H4 (cell line): ENCODE measurements at regions not wholly inside any gene's neighbourhood (a gene's known extent, or its start where the extent isn't known, plus 50 kb on each side); places are given as distances from the start of the nearest gene placed in this dataset.

Experiments
- DNase-seq: peaks from one replicate; pipeline ENCODE4 v3.0.0-alpha.2; 2015; ENCODE audit warnings: low spot score

DNA sequence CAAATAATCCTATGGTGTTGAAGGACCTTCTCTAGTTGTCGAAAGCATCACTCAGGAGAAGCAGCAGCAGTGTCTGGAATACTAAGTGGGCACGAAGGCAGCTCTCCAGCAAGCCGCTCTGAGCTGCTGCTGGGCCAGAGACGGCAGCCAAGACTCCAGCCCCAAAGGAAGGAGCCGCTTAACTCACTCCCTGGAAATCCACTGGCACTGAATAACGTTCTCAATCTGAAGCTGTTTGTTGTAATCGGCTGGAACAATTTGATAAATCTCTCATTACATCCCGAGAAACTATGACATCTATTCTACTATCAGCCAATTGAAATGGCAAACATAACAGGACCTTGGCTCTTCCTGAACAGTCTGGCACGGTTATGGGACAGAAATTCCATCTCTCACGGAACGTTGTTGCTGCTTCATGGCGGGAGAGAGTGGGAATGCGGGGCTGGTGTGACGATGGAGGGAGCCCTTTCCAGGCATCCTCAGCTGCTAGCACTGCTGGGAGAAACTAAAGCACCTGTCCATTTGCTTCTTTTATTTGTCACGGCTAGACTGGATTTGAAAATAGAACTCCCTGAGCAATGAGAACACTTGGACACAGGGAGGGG lies 331.5 kb upstream of the RNF32 start:
- no peak for DNase-seq

DNA sequence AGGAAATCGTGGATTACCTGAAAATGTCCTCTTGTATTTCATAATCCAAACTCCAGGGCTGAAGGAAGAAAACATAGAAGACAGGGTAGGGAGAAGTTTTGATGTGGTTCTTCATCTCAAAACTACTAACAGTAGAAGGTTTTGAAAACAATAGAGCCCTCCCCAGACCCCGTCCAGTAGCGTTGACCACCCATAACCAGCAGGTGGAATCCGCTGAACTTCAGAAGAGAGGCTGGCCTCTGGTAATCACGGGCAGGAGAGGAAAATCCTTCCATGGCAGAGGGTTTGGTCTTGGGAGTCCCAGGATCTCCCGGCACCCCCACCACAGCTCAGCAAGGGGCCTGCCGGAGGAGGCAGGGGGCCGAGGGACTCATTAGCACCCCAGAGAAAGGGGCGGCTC lies 333.4 kb upstream of the RNF32 start:
- DNase-seq = no peak

DNA sequence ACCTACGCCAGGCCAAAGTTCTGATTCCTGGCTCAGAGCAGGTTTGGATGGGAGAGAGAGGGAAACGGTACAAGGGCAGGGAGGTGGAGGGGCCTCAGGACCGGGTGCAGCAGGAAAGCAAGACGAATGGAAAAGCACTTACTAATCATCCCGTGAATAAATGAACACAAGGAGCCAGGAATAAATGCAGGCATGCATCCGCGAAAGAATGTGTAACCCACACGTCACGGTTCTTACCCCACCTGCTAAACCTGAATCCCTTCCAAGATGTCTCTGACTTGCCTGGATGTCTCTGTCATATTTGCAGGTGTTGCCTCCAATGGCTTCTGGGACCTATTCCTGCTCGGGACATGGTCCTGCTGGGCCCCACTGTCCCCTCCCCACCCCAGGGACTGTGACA lies 335.2 kb upstream of the RNF32 start:
- DNase-seq = no peak

DNA sequence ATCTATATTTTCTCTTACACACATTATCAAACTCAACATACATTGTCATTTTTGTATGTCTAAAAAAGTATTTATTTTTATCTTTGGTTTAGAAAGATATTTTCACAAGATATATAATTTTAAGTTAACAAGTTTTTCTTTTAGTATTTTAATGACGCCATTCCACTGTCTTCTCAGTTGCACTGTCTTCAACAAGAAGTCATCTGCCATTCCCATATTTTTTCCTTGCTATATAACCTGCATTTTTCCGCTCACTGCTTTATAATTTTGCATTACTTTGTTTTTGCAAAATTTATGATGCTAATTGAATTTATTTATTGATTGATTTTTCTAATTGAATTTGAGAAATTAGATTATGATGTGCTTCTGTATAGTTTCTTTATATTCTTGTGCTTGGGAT lies 357.8 kb upstream of the RNF32 start:
- DNase-seq = no peak

DNA sequence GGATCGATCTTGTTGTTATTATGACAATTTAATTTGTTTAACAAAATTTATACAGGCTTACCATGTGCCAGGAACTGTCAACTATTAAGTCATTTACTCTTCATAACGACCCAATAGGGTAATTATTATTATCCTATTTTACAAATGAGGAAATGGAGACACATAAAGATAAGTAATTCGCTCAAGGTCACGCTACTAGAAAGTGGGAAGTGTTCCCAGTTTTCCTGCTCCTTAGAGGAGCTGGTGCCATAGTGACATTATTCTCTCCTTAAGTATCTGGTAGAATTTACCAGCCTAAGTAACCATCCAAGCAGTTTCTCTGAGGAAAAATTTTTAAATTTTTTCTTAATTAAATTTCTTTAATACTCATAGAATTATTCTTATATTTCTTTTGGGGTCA lies 360.9 kb upstream of the RNF32 start:
- DNase-seq = no peak

DNA sequence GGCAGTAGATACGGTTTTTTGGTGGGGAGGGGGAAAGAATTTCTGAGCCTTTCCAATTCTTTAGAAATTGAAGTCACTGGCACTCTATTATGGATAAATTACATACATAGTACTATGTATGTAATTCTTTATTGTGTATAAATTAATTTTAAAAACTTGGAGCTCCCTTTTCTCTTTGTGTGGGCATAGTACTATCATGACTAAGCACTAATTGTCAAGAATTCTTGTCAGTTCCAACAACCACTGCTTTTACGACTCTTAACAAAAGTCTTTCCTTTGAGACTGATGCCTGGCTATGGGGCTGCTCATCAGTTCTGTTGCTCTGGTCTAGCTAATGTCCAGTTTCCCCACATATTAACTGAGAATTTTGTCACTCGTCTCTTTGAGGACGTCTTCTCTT lies 365.3 kb upstream of the RNF32 start:
- no peak for DNase-seq

DNA sequence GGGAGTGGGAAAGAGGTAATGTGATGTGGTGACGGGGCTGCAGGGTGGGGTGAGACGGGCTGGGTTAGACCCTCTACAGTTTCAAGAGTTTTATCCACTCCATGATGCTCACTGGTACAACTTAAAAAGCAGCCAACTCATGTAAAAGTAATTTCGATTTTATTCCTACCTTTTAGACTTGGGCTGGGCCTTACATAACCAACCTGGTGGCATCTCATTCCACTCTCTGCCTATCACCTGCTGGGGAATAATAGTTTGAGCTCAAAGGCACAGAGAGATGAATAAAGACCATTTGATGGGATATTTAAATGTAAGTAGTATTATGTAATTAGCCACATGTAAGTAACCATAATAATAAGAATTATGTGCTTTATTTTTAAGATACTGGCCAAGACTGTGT lies 366.0 kb upstream of the RNF32 start:
- no peak for DNase-seq

DNA sequence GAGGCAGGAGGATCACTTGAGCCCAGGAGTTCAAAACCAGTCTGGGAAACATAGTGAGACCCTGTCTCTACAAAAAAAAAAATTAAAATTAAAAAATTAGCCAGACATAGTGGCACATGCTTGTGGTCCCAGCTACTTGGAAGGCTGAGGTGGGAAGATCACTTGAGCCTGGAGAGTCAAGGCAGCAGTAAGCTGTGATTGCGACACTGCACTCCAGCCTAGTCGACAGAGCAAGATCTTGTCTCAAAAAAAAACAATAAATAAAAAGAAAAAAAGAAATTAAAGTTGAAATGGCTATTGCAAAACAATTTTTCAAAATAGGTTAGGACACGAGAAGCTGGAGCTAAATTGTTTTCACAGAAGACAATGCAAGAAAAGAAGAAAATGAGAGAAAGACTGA lies 379.0 kb upstream of the RNF32 start:
- no peak for DNase-seq

DNA sequence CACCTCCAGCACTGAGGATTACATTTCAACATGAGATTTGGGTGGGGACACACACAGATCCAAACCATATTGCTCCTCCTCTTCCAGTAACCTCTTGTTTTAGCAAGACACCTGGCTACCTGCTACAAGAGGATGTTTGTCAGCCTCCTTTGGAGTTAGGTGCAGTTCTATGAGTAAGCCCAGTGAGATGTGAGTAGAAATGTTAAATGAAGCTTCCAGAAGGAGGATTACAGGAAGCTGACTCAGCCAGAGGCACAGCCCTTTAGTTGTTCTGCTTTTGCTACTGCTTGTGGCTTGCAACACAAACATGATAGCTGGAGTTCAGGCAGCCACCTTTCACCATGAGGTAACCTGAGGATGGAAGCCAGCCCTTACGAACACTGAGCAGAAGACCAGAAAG lies 382.7 kb upstream of the RNF32 start:
- DNase-seq = no peak

DNA sequence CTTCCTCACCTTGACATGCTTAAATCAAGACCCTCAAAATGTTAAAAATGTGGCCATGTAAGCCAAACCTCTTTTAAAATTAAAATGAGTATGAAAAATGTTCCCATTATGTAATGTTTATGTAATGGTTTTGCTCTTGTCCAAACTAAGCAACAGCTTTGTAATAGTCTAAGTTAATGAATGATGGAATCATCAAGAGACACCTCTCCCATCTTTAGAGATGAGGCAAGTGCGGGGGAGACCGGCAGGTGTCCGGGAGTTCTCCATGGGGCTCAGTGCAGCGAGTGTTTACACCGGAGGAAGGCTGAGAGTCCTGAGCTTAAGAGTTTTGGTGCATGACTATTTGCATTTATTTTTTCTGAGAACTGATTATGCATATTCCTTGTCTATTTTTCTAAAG lies 384.9 kb upstream of the RNF32 start:
- no peak for DNase-seq

DNA sequence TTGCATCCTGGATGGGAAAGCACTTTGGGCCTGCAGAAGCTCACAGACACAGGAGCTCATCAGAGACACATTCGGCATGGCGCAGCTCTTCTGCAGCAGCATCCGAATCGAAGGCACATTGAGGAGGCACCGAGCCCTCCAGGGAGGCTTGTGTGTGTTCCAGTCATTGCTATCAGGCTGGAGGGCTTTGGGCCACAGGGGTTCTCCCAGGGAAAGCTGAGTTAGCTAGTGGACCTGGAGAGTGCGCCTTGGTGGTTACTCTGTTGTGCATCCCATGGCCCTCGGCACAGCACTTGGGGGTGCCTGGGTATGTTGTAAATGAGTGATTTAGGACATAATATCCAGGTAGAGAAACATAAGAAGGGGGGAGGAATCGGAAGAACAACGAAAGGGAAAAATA lies 388.7 kb upstream of the RNF32 start:
- DNase-seq = no peak

DNA sequence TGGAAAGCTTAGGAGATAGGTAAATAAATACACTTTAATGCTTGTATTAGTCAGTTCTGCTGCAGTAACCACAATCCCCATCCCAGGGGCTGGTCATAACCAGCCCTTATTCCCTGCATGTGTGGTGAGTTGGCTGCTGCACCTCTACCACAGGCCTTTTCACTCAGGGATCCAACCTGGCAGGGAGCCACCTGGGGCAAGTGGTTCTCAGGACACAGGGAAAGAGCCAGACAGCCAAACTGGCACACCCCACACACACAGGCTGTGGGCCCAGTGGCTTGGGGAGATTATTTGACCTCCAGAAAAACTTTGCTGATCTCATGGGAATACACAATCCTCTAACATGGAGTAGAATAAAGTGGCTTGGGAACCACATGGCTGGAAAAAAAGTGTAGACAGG lies 400.0 kb upstream of the RNF32 start:
- no peak for DNase-seq

DNA sequence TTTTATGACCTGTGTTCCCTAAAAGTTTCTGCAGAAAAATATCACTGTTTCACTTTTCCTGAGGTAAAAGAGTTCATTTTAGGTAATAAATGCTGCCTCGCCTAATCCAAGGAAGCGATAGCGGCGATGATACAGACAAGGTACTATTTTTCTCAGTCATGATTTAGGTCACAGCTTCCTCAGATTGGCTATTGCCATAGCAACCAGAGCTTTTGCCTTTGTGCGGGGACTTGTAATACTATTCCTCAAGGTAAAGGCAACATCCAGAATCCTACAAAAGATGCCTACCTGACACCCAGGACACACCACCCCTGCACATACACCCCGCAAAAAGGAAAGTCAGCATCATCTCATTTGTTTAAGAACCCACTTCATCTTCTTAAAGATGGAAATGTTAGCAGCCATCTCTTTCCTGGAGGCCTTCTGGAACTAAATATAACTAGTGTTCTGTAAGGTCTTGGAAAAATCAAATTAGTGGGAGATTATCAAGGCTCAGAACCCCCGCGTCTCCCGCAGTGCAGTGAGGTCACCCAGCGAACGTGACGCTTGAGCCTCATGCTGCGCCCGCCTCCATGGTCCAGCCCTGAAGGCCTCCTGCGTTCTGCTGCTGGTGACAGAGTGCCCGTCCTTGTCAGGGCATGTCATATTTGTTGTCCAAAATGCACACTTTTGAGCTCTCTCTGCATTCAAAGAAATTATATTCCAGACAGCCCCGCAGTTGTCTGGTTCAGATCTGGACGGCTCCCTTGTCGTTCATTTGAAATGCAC lies 402.0 kb upstream of the RNF32 start:
- DNase-seq = no peak

DNA sequence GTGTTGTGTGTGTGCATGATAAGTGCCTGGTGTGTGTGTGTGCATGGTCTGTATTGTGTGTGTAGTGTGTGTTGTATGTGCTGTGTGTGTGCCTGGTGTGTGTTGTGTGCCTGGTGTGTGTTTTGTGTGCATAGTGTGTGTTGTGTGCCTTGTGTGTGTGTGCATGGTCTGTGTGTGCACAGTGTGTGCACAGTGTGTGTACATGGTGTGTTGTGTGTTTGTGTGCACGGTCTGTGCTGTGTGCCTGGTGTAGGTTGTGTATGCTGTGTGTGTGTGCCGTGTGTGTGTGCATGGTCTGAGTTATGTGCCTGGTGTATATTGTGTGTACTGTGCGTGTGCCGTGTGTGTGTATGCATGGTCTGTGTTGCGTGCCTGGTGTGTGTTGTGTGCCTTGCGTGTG lies 403.0 kb upstream of the RNF32 start:
- no peak for DNase-seq

DNA sequence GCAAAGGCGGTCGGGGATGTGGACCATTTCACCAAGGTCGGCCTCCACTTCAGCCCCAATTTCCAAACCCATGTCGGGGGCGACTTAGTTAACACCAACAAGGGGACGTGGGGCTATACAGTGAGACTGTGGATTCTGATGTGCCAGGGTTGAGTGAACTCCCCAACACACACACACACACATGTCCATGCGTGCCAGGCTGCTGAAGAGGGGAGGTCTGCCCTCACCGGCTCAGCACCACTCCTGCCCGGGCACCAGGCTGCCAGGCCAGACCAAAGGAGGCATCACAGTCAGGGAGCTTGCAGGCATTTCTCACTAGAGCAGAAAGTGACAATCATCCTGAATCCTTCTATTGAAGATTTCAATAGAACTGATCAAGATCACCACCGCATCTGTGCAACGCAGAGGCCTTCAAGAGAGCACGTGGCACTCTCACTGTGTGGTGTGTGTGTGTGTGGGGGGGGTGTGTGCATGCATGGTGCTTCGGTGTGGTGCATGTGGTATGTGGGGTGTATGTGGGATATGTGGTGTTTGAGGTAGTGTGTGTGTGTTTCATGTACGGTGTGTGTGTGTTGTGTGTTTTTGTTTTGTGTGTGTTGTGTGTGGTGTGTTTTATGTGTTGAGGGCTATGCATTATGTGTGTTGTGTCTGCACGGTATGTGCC lies 403.5 kb upstream of the RNF32 start:
- no peak for DNase-seq

DNA sequence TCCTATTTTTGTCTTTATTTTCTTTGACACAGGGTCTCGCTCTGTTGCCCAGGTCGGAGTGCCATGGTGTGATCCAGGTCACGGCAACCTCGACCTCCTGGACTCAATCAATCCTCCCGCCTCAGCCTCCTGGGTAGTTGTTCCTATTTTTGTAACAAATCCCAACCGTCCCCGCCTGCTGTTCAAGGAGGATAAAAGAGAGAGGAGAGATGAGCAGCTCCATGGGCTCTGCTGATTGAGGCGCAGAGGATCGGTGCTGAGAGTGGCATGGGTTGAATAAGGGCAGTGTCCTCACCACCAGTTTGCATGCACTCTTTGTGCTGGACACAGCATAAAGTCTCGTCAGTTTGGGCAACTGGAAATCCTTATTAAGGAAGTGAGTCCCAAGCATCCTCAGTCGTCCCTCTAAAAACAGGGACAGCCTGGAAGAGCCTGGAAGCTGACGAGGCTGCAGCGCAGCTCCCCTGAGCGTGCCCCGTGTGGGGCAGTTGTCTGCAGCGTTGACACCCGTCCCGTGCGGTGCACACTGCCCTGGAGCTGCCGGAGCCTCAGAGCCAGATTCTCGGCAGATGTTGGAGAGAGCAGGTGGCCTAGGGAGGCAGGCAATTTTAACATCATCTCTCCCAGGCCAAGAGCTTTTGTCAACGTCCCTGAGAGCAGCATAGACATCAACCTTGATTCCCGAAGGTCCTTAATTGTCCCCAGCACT lies 404.2 kb upstream of the RNF32 start:
- no peak for DNase-seq

DNA sequence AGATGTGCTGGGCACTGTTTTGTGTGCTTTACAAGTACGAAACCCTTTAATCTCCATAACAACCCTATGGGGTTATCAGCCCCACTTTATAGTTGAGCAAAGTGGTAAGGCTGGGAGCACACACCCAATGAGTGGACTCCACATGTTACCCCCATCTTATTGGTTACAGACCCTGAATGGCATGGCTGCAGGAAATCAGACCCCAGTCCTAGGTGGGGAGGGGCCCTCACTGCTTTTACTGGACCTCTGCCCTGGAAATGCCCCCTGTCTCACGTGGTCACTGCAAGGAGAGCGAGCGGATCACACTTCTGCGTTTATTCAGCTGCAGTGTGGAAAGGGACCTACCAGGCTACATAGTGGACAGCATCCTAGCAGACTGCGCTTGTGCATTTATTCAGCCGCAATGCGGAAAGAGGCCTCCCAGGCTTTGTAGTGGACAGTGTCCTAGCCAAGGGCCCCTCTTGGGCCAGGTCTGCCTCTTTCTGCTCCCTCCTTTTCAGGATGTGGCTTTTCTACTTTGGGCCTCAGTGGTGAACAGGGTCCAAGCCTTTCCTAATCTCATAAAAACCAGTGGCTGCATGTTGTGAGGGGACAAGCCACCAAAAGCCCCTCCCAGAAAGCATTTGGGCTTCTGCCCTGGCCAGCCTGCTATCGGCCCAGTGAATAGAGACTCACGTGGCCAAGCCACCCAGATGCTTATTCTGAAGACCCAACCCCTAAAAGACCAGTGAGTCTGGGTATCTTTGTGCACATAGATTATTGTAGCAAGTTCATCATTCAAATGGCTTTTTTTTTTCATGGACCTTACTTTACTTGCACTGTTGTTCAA lies 405.7 kb upstream of the RNF32 start:
- no peak for DNase-seq

DNA sequence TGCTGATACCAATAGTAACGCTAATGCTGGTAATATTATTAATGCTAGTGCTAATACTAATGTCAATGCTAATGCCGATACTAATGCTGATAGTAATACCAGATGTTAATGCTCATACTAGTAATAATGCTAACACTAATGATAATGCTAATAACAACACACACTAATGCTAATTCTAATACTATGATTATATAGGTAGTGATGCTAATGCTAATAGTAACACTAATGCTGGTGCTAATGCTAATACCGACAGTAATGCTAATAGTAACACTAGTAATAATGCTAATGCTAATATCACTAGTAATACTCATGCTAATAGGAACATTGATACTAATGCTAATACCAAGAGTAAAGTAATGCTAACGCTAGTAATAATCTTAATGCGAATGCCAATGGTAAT lies 406.4 kb upstream of the RNF32 start:
- no peak for DNase-seq

DNA sequence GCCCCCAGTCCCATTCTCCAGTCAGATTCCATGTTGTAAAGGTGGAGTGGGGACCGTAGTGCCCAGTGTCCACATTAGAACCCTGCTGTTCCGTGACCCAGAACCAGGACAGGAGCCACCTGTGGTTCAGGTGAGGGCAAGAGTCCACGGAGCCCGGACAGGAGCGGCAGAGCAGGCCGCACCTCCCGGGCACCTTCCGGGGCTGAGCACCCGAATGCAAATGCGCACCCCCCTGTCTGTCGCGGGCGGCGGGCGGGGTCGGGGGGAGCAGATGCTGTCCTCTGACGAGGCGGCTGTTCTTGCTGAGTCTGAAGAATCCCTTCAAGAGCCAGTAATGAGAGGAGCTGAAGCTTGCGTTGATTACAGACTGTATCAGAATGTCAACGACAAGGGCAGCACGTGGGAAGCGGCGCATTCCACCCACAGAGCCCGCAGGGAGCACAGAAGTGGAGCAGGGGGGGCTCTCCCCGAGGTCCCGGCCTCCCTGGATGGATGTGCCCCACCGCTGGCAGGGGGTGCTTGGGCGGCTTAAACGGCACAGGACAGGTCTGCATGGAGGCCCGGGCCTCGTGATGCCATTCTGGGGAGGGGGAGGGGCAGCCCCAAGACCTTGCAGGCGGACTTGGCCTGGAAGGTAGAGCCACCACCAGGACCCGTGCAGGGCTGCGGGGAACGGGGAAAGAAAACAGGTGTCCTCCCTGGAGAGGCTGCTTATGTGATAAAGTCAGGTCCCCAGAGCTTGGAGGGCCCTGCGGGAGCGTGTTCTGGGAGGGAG lies 407.5 kb upstream of the RNF32 start:
- no peak for DNase-seq

DNA sequence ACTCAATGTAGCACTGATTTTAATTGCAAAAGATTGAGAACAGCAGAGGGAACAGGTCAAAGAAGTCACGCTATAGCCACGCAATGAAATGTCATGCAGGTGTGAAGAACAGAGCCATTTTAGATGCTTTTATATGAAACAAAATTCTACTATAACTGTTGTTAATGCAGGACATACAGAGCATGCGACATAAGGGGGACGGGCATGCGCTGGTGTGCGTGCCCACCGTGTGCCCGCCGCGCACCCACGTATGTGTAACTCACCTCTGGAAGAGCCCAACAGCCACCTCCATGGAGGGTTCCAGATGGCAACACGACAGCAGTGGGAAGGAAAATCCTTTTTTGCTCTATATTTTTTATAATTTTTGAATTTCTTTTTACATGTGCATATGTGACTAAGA lies 410.0 kb upstream of the RNF32 start:
- no peak for DNase-seq

DNA sequence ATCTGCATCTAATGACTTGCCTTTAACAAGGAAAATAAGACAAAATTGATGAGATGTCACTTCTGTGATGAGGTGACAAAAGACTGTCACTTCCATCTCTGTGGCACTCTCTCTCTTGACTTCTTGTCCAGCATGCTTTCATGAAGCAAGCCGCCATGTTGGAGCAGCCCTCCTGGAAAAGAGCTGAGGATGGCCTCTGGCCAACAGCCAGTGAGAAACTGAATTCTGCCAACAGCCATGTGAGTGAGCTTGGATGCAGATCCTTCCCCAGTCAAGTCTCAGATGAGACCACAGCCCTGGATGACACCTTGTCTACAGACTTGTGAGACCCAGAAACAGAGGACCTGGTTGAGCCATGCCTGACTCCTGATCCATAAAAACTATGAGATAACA lies 412.6 kb upstream of the SHH start:
- no peak for DNase-seq
